A549 (cell line): ENCODE measurements at regions not wholly inside any gene's neighbourhood (a gene's known extent, or its start where the extent isn't known, plus 50 kb on each side); places are given as distances from the start of the nearest gene placed in this dataset.

ENCODE experiments used
- CEBPB ChIP-seq, 2 experiments: fragments of >200 bp in 1 of 2; sonication (Bioruptor Twin) in 1 of 2; formaldehyde crosslinking in 1 of 2; IDR thresholded peaks; 2 replicates each; pipeline ENCODE4 v1.6.1; 2012 to 2016
- EP300 ChIP-seq, 2 experiments: fragments of >200 bp; sonication (Bioruptor Twin); formaldehyde crosslinking; IDR thresholded peaks; 2 replicates in 1 of 2; 3 replicates in 1 of 2; pipeline ENCODE4 v1.6.1; 2016 to 2017
- POLR2A ChIP-seq: IDR thresholded peaks from 2 replicates; pipeline ENCODE4 v1.6.1; 2012; ENCODE audit warnings: mild to moderate bottlenecking, low read length
- RARB ChIP-seq: fragments of 250-450 bp; sonication (Bioruptor Pico); IDR thresholded peaks from 2 replicates; pipeline ENCODE4 v1.8.0; 2021; ENCODE audit warnings: mild to moderate bottlenecking, moderate library complexity
- SMC3 ChIP-seq: fragments of >200 bp; sonication (Bioruptor Twin); formaldehyde crosslinking; IDR thresholded peaks from 3 replicates; pipeline ENCODE4 v1.6.1; 2018; ENCODE audit warnings: inconsistent platforms
- TF ChIP-seq, protein P1 (sequence below): fragments of 450-650 bp; IDR thresholded peaks from 2 replicates; pipeline ENCODE4 v1.6.1; 2014; ENCODE audit warnings: antibody characterized with exemption
- TF ChIP-seq, protein P2 (sequence below): fragments of >200 bp; sonication (Bioruptor Twin); formaldehyde crosslinking; IDR thresholded peaks from 3 replicates; pipeline ENCODE4 v1.5.1; 2016

DNA sequence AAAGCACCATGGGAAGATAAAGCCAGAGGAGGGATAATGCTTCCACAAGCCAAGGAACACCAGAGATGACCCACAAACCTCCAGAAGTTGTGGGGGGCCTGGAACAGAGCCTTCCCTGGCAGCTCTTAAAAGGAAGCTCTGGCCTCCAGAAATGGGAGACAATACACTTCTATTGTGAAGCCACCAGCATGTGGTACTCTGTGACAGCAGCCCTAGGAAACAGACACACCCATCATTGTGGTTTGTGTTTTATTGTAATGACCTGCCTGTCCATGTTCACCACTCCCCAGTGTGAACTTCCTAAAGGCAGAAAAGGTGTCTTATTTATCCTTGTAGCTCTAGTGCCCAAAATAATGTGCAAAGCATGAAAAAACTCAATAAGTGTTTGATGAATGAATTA lies 264.1 kb upstream of the GATB start:
- TF ChIP-seq, protein P1, sequence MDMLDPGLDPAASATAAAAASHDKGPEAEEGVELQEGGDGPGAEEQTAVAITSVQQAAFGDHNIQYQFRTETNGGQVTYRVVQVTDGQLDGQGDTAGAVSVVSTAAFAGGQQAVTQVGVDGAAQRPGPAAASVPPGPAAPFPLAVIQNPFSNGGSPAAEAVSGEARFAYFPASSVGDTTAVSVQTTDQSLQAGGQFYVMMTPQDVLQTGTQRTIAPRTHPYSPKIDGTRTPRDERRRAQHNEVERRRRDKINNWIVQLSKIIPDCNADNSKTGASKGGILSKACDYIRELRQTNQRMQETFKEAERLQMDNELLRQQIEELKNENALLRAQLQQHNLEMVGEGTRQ, result no peak
- TF ChIP-seq, protein P2, sequence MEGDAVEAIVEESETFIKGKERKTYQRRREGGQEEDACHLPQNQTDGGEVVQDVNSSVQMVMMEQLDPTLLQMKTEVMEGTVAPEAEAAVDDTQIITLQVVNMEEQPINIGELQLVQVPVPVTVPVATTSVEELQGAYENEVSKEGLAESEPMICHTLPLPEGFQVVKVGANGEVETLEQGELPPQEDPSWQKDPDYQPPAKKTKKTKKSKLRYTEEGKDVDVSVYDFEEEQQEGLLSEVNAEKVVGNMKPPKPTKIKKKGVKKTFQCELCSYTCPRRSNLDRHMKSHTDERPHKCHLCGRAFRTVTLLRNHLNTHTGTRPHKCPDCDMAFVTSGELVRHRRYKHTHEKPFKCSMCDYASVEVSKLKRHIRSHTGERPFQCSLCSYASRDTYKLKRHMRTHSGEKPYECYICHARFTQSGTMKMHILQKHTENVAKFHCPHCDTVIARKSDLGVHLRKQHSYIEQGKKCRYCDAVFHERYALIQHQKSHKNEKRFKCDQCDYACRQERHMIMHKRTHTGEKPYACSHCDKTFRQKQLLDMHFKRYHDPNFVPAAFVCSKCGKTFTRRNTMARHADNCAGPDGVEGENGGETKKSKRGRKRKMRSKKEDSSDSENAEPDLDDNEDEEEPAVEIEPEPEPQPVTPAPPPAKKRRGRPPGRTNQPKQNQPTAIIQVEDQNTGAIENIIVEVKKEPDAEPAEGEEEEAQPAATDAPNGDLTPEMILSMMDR, result no peak
- TF ChIP-seq CEBPB (IDR thresholded peaks at IDR 0.05) (no peak), RARB (CRISPR knock-in tag) (no peak), SMC3 (no peak), POLR2A (no peak), EP300 (IDR thresholded peaks at IDR 0.05) (no peak)
